Mucosa of descending colon (tissue), 3 donors: ENCODE measurements at regions not wholly inside any gene's neighbourhood (a gene's known extent, or its start where the extent isn't known, plus 50 kb on each side); places are given as distances from the start of the nearest gene placed in this dataset.

ENCODE experiments used
- ATAC-seq: fragments of 200-7000 bp; cut with Tn5 transposase; one replicate; pipeline ENCODE4 v1.9.1; 2020; ENCODE audit warnings: mild to moderate bottlenecking, moderate library complexity
- DNase-seq, 3 donors: peaks; one replicate each; pipeline ENCODE4 v3.0.0-alpha.2; 2020
- H3K36me3 ChIP-seq: fragments of 200-600 bp; one replicate; pipeline ENCODE4 v1.8.0; 2021; ENCODE audit warnings: low read depth, mild to moderate bottlenecking
- H3K4me1 ChIP-seq: fragments of 200-600 bp; one replicate; pipeline ENCODE4 v1.8.0; 2021; ENCODE audit warnings: low read depth, mild to moderate bottlenecking
- H3K4me3 ChIP-seq: fragments of 200-600 bp; one replicate; pipeline ENCODE4 v1.8.0; 2021; ENCODE audit warnings: mild to moderate bottlenecking
- H3K9me3 ChIP-seq: fragments of 200-600 bp; one replicate; pipeline ENCODE4 v1.8.0; 2021; ENCODE audit warnings: mild to moderate bottlenecking
- CTCF ChIP-seq: fragments of 200-600 bp; IDR thresholded peaks from one replicate; pipeline ENCODE4 v1.8.0; 2022; ENCODE audit warnings: antibody characterized with exemption, mild to moderate bottlenecking
- intact Hi-C, 2 donors: fragments of 100-400 bp; cut with DNase I in 1 of 2; cut with micrococcal nuclease in 1 of 2; formaldehyde crosslinking; loops; one replicate each; pipeline versions ENCODE4 v1.11.0 to v1.11.1; 2022; cut with DNase I, micrococcal nuclease
- donor health status: DM: no; HTN: no; CAD: no; lungs with moderate emphysema.
- donor health status: DM: no; HTN: no; CAD: no.
- donor health status: DM: no; HTN: yes; CAD: no.

- intact Hi-C loops = no loop called here
- no peak for ATAC-seq
- no peaks in the 10 kb centered on the region for H3K36me3 ChIP-seq
- TF ChIP-seq CTCF = no peak
- H3K9me3 ChIP-seq = no peaks in the 10 kb centered on the region
- no peak overlapping the region for H3K4me3 ChIP-seq
- DNase-seq = no peak
- H3K4me1 ChIP-seq = no peaks in the 10 kb centered on the region
Observed at GRCh38 chr3:25863416-25863959, 73.6 kb downstream of the OXSM start.

- H3K4me3 ChIP-seq = no peak overlapping the region
- DNase-seq (no peak), ATAC-seq (no peak)
- no peaks in the 10 kb centered on the region for H3K4me1 ChIP-seq
- H3K36me3 ChIP-seq = no peaks in the 10 kb centered on the region
- TF ChIP-seq CTCF = no peak
- H3K9me3 ChIP-seq = no peaks in the 10 kb centered on the region
- intact Hi-C loops = no loop called here
Observed at GRCh38 chr3:25870452-25870851, 80.6 kb downstream of the OXSM start.

GRCh38 chr3:25872200-25872877, 82.4 kb downstream of the OXSM start:
- no peak for TF ChIP-seq CTCF
- ATAC-seq (no peak), DNase-seq (no peak)
- Histone ChIP-seq H3K4me3 (no peak overlapping the region), H3K9me3 (no peaks in the 10 kb centered on the region), H3K36me3 (no peaks in the 10 kb centered on the region), H3K4me1 (no peaks in the 10 kb centered on the region)
- intact Hi-C loops = no loop called here

- no peak for ATAC-seq
- intact Hi-C loops = no loop called here
Observed at GRCh38 chr3:25883492-25883891, 93.6 kb downstream of the OXSM start.

GRCh38 chr3:25884981-25885380, 95.1 kb downstream of the OXSM start:
- no peak for TF ChIP-seq CTCF
- DNase-seq = no peak

More at GRCh38 chr3:25883492-25883891, 93.6 kb downstream of the OXSM start:
- Histone ChIP-seq H3K4me3 (no peak overlapping the region), H3K9me3 (no peaks in the 10 kb centered on the region), H3K4me1 (no peaks in the 10 kb centered on the region), H3K36me3 (no peaks in the 10 kb centered on the region)
- no peak for TF ChIP-seq CTCF
- no peak for DNase-seq

More at GRCh38 chr3:25884981-25885380, 95.1 kb downstream of the OXSM start:
- no peak overlapping the region for H3K4me3 ChIP-seq
- H3K36me3 ChIP-seq = no peaks in the 10 kb centered on the region
- ATAC-seq = no peak
- intact Hi-C loops = no loop called here
- H3K9me3 ChIP-seq = no peaks in the 10 kb centered on the region
- H3K4me1 ChIP-seq = no peaks in the 10 kb centered on the region
